ENCODE measurements at regions not wholly inside any gene's neighbourhood (a gene's known extent, or its start where the extent isn't known, plus 50 kb on each side); places are given as distances from the start of the nearest gene placed in this dataset.

DNA sequence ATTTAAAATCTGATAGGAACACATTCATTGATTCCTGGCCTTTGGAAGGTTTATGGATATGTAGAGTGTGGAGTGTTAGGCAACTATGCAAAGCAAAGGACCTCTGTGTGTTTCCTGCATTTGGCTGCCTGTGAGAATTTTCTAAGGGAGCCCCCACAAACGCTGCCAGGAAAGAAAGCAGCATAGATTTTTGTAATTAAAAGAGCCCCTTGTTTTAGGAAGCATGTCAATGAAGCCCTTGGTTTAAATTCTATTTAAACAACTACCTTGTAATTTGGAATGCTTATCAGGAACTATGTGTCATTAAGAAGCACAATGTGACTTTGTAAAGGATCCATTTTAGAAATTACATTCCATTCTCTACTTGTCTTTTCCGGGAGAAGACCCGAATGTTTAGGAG is 742.5 kb downstream of the NXPH1 start:
- TF ChIP-seq CTCF (IDR thresholded peaks at IDR 0.05) = no peak
- TF ChIP-seq POLR2A (IDR thresholded peaks at IDR 0.05) = no peak

Data from testis (tissue), 2 donors.